GM18909 (cell line): ENCODE measurements at regions not wholly inside any gene's neighbourhood (a gene's known extent, or its start where the extent isn't known, plus 50 kb on each side); places are given as distances from the start of the nearest gene placed in this dataset.

Experiments
- ATAC-seq: cut with Tn5 transposase; IDR thresholded peaks from one replicate; pipeline ENCODE4 v1.9.1; 2021; ENCODE audit warnings: mild to moderate bottlenecking; ENCODE audit not compliant: unreplicated experiment, poor library complexity

DNA sequence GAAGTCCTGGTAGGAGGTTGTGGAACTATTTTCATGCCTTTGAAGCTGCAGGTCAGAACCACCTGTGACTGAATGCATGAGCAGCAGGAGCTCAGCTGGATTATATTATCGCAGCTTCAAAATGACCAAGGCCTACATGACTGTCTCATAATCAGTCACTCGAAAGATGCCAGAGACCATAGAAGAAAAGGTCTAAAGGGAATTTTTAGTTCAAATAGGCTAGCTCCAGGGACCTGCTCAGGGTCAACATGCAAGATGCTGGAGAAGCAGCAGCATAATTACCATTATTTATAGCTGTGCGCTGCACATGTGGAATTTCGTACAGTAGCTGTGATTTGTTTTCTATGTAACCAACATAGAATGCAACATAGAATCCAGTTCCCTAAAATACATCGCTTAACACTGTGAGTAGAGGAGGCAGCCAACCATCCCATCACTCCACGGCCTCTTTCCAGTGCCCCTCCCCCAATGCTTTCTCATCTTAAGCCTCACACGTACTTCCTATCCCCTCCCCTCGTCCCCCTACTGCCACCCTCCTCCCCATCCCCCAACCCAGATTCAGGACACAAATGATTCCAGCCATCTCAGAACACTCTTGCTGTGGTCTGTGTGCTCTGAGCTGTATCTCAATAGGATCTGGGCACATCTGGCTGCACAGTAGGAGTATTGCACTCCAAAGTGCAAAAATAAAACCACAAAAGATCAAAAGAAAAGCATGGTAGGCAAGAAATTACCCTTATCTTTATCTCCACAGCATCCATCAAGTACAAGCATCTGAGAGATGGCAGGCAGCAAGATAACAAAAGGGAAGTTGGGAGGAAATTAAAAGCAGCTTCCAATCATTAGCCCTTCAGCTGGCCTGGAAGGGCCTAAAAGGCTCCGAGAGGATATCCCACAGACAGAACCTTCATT lies 352.8 kb upstream of the SEMA6D start:
- ATAC-seq, result no peak

DNA sequence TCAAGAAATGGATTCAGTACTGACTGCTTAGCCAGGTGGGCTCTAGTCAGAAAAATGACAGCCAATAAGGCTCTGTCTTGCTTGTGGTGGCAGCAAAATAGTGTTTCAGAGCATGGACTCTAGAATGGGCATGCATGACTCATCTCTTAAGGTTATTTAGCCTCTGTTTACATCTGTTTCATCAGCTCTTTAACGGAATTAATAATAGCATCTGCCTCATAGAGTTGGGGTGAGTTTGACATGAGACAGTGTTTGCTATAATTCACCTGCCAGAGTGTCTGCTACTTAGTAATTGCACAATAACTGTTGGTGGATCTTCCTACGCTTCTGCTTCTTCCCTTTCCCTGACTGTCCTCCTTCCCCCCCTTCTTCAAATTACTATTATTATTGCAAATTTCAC lies 350.4 kb upstream of the SEMA6D start:
- no peak for ATAC-seq

DNA sequence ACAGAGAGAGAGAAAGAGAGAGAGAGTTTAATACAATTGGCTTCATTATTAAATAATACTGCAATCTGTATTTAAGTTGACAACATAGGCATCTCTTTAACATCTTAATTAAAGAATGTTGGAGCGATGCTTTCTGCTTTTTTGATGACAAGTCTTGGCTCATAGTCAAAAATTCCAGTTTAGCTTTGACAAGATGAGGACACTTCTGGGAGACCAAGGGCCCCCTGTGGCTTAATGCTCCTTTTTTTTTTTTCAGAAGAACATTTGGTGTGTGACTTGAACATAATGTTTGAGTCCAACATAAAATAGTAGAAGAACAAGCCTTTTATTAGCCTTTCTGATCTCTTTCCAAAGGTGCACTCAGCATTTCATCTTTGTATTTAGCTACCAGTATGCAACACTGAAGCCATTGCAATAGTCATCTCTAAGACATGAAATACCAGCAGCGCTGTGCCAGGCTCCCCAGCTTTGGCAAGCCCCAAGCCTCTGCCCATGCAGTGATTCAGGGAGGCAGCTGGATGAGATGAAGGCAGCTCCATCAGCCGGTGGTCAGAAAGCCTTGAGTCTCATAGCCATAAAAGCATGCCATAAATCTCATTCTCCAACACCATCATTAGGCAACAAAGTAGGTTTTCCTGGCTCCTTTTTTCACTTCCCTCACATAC lies 349.4 kb upstream of the SEMA6D start:
- ATAC-seq, result no peak

DNA sequence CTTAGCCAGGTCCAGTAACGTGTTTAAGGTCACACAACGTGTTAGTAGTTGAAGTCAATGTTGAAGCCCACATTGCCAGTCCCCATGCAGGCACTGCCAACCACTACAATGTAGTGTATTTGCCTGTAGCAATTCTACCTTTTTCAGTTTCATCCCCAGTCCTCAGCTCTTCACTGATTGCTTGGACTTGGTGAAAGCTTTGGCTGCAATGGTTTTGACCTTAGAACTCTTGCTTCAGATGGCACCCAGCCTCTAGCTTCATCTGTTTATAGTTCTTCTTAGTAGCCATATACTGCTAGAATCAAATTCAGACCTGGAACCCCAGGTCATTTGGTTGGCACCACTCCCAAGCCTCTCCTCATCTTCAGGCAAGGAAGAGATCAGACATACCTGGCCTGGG lies 345.4 kb upstream of the SEMA6D start:
- no peak for ATAC-seq

DNA sequence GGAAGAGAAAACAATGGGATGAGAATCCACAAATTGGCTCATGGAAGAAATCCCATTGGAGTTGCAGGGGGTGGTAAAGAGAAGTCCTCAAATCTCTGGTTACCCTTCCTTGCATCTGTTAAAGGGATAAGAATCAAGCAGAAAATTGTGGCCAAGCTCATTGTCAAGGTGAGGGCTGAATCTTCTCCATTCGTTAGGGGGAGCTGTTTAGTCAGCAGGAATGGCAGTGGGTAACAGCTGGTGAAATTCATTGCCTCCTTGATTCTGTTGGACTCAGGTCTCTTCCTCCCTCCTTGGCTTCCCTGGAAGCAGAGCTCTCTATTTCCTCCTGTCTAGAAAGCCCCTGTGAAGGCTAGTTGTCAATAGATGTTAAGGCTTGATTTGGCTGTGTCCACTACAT lies 343.1 kb upstream of the SEMA6D start:
- no peak for ATAC-seq

DNA sequence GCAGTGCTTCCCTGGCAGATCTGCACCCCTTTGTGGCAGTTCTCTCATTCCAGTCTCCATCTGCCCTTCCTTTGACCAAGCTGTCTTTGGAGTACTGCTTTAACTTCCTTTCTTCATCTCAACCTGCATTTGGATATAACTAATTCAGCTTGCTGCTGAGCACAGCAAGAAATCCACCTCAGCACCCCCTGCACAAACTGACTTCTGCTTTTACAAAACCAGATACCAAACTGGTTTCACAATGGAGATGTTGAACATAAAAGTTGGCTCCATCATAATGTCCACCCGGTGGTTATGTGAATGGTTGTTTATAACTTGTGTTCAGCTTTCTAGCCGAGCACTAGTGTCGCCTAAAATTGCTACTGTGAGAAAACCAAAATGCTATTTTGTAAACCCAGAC lies 341.1 kb upstream of the SEMA6D start:
- ATAC-seq, result no peak

DNA sequence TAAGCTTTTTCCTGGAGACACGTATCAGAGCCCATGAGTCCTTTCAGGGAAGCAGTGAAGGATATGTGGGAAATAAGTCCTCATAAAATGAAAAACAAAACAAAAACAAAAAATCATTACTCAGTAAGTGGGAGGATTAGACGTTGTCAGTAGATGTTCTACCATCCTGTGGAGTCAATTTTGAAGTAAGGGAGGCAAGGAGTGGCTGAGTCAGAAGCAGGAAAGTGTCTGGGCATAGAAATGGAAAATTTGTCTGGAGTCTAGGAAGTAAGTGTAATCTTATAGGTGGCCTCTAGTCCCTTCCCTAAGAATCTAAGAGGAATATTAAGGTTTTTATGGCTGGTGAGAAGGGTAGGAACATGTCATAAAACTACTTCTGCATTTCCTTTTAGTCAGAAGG lies 339.8 kb upstream of the SEMA6D start:
- no peak for ATAC-seq

DNA sequence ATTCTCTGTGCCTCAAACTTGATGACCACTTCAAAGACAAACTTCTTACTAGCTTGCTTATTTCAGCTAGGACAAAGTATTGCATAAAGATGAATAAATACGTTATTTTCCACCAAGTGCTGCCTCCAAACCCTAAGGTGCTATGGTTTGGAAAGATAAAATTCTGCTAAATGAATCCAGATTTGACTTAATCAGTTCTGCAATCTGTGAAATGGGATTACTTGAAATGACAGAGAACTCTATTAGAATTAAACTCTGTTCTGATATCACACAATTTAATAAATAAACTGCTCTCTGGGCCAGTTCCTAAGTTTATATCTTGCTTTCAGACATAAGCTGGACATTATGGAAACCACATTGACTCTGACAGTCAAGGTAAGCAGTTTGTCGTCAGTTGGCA lies 338.8 kb upstream of the SEMA6D start:
- no peak for ATAC-seq

DNA sequence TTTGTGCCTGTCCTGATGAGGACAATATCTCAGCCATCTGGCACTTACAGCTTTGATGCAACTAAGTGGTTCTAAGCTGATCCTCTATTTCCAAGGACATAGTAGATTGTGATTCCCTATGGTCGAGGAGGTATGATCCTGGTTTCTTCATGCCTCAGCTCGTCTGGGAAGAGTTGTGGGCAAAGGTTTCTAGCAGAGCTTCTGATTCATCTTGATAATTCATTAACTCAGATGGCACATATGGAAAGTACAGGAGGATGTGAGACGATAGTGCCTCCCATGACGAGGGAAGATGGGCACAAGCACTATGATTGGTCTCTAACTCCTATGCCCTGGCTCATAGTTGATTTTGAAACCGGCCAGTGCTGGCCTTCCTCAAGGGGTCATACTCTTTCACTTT lies 334.2 kb upstream of the SEMA6D start:
- ATAC-seq, result no peak

DNA sequence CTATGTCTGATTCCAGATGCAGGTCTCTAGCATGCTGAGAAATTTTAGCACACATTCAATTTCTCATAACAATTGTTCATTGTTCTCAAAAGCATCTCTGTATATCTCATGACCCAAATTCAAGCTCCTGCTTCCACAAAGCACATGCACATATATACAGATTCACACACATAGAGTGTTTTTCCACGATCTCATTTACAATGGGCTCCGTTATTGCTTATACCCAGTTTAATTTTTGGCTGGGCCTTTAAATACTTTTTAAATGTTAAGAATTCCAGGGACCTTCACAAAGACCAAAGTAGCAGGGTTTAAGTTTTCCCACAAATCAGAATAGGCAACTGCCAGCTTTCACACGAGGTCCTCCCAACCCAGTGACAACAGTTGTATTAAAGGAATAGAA lies 333.5 kb upstream of the SEMA6D start:
- ATAC-seq, result no peak

DNA sequence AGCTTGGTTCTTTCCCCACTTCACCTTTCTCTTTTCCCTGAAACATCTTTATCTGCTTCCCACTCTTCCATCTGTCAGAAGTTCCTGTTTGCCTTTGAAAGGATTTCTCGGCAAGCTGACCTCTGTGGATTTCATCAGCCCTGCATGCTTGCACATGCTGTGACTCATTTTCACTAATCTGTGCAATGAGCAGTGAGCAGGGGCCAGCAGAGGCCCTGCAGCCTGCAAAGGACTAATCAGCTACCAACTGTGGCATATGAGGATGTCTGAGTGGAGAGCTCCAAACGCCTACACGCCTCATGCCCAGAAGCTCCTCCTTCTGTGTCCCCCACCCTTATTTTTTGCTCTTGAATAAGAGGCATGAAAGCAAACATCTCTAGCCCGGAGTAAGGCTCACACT lies 333.0 kb upstream of the SEMA6D start:
- no peak for ATAC-seq

DNA sequence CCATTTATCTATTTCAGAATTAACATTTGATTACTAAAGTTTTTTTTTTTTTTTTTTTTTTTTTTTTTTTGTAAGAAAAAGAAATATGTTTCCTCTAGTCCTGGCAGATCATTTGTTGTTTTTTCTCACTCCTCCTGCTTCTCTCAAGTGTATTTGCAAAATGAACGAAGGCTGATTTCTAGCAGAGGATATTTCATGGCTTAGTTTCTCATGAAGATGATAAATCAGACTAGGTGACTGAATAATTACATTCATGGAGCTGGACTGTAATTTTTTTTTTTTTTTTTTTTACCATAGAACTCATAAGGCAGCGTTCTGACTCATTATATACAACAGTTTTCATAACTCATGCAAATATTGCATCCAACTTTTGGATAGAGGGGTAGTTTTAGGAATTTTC lies 332.5 kb upstream of the SEMA6D start:
- no peak for ATAC-seq

DNA sequence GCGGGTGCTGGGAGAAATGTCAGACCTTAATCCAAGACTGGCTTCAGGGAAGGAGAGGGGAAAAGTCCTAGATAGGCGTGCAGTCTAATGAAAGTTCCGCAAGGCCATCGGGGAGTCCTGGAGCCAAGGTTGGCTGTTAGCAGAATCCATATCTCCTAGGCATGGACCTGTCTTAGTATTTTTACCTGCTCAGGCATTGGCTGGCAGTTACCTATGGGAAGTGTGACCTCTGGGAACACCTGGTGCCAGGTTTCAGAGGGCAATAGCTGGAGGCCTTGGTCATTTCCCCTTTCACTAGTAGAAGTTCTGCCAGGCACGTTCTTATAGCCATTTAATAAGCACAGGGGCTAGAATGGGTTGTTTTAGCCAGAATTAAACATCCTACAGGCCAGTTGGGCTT lies 330.8 kb upstream of the SEMA6D start:
- no peak for ATAC-seq

DNA sequence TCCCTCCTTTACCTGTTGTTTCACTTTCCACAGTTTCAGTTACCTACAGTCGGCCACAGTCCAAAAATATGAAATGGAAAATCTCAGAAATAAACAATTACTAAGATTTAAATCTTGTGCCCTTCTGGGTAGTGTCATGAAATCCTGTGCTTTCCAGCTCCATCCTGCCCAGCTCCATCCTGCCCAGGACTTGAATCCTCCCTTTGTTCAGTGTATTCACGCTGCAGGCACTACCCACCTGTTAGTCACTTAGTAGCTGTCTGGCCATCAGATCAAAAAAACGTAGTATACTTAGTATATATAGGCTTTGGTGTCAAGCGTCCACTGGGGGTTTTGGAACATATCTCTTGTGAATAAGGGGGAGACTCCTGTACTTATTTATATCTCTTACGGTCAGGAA lies 329.0 kb upstream of the SEMA6D start:
- no peak for ATAC-seq

DNA sequence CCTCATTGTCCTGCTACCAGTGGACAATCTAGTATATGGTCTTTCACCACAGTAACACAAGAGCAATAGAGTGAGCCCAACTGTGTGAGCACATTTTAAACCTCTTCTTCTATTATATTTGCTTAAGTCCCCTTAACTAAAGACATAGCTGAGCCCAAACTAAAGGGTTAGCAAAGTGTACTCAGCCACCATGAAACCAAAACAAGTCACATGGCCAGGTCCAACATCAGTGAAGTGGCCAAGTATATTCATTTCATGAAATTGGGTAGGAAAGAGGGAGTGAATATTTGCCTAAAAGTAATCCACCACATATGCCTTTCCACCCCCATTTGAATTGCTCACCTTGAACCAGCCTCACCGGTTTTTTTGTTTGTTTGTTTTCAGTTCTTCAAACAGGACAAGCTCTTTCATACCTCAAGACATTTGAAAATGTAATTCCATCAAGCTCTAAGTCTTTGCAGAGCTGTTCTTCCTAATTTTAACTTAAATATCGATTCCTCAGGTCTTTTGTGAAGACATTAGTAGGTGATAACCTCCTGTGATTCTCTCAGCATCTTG lies 327.0 kb upstream of the SEMA6D start:
- no peak for ATAC-seq

DNA sequence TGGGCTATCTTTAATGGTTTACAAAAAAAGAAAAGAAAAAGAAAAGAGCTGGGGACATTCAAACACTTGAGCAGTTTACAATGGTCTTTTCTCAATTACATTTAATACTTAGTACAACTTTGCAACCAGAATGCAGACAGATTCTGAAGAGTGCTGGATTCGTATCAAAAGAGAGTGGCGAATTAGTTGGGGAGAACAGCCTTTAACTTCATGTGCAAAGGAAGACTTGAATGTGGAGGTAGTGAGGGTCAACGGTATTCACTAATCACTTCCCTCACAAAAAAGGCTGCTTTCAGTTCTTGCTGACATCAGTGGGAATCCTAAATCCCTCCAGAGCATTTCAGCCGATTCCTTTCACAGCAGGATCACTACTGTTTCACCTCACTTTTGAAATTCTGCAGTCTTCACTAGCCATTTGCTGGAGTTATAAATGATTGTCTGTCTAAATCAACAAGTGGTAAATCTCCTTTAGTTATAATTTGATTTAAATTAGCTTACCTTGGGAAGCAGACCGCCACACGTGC lies 323.0 kb upstream of the SEMA6D start:
- ATAC-seq, result no peak

DNA sequence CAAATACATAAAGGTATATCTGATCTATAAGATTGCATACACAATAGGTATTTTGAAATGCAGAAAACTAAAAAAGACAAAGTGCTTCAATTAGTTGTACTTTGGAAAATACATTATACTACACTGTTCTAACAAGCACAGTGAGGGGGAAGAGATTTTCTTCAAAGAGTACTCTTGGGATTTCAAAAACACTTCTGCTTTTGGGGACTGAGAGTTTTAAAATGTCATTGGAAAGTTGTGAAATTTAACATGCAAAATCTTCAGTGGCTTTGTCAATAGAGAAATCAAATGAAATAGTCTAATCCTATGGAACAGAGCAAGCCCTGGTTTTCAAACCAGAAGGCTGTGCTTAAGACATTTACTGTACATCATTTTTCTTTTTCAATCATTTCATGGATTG lies 322.2 kb upstream of the SEMA6D start:
- no peak for ATAC-seq

DNA sequence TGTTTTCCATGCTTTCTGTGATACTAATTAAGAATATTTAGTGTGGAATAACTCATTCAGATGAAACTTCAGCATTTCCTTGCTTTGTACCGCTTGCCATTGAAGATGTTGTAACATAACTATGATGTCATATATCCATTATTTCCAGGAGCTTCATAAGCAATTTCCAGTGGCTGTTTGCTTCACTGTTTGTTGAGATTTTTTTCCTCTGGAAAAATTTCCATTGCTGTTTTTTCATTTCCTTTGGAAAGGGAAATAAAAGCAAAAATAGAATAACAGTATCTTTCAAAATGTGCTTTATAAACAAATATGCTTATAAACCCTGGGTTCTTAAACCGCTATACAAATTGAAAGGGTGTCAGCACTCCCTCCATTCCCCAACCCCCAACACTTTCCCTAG lies 319.6 kb upstream of the SEMA6D start:
- ATAC-seq, result no peak

DNA sequence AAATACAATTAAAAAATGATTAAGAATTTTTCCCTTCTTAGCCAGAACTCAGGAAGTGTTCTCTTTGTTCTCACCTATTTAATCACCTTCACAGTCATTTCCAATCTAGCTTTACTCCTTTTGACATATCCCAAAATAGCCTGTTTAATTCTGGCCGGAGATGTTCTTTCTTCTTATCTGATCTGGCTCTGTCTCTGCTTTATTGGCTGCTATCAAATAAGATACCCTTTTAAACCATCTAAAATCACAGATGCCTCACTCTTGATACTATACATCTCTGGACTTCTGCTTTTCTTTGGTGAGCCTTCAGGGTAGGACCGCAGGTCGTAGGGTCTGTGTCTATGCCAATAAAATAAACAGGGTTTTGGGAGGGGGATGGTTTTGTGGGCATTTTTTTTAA lies 319.2 kb upstream of the SEMA6D start:
- ATAC-seq, result no peak

DNA sequence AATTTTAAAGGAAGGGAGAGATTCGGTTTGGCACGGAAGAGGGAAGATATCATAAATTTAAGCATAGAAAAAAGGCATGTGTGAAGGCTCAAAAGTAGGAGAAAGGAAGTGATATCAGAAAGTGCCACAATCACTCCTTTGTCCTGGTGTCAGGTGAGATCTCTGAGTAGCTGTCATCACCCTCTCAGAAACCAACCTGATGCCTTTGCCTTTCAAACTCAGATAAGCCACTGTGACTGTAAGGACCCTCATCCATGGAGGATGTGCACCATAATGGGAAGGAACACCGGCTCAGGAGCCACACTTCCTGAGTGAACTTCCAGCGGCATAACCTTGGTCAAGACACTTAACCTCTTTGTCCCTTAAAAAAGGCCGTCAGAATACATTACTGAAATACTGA lies 318.7 kb upstream of the SEMA6D start:
- ATAC-seq, result no peak

DNA sequence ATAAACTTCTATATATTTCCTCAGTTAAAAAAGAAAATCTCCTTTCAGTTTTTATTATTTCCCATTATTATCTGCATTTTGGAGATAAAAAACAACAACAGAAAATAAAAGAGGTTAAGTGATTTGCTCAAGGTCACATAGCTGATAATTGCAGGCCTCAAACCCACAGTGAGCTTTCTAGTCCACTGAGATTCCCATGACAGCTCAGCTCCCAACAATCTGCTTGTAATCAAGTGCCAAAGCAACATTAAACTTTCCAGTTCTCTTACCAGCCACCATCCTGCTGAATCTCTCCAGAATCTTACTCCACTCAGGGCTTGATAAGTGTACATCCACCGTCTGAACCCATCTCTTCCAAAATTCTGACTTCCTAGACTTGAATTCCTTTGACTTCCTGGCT lies 318.2 kb upstream of the SEMA6D start:
- ATAC-seq, result no peak
